NCI-H748 treated with DMSO at 0.1 percent for 48 hours (cell line): ENCODE measurements at regions not wholly inside any gene's neighbourhood (a gene's known extent, or its start where the extent isn't known, plus 50 kb on each side); places are given as distances from the start of the nearest gene placed in this dataset.
"Not testable (repeated sequence)": the region's sequence is repeated elsewhere in the genome, so short reads cannot be mapped to it uniquely, and the experiment has no call there.

ENCODE experiments used
- DNase-seq: peaks from one replicate; lab custom pipeline; 2025; lab: John Stamatoyannopoulos, UW

- DNase-seq: no peak
Observed at GRCh38 chr3:70640481-70640880, 328.0 kb upstream of the MDFIC2 start.

DNA sequence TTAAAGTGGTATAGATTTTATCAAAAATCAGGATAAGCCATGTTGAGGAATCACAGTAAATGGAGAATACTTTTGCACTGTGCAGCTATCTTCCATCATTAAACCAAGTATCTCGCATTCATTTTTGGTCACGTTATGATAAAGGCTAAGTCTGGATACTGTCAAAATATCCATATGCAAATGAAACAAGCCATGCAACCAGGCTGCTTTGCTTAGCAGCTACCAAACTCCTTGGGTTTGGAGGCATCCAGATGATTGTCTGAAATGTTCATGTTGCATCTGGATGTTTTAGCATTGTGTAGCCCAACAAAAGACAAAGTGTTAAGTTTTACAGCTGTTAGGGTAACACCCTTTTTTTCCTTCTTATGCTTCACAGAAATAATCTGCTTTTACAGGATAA is 322.9 kb upstream of the MDFIC2 start:
- no peak for DNase-seq

GRCh38 chr3:70631716-70632307 is 319.4 kb upstream of the MDFIC2 start:
- no peak for DNase-seq

DNA sequence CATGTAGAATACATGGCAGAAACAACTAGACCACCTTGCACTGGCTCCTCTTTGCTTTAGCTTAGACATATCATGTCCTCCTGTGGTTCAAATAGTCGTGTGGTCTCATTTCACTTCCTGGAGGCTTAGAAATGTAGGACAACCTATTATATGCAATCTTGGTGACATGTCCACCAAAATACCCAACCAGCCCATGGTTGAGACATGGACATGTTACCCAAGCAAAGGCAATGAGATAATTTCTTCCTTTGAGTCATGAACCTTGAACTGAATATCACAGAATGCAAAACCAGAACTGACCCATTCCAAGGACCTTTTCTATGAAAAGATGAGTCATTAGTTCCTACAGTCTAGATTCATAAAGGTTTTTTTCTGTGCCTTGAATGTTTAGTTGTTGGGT is 309.0 kb upstream of the MDFIC2 start:
- DNase-seq: no peak

DNA sequence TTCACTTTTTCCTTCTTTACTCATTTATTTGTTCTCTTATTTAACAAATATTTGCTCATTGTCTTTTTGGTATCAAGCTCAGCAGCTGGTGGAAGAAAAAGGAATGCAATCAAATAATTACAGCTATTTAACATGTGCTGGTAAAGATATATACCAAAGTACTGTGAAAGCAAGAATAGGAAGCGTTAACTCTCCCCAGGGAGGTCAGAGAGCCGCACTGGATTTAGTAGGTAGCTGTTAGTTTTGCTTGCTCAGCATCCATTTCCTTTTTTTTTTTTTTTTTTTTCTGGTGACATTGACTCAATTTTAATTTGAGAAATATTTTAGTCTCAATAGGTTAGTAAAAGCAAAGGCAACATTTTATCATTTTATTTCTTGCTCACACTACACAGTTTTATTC is 308.5 kb upstream of the MDFIC2 start:
- DNase-seq: peak; percentile 73

DNA sequence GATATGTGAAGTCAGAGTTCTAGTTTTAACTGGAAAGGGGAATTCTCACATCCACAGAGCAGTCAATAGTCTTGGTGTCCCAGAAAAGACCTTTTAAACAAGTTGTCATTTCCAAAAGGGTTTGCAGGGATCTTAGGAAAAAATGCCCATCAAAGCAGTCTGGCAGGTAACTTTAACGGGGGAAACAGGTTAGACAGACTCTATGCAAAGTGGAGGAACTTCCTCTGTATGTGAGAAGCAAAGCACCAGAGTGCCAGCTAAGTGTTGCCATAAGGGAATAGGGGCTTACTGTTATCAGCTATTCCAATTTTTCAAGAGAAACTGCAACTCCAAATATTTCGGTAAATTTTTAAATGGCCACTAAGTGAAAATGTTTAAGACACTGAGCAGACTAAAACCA is 307.9 kb upstream of the MDFIC2 start:
- peak; percentile 73 for DNase-seq

DNA sequence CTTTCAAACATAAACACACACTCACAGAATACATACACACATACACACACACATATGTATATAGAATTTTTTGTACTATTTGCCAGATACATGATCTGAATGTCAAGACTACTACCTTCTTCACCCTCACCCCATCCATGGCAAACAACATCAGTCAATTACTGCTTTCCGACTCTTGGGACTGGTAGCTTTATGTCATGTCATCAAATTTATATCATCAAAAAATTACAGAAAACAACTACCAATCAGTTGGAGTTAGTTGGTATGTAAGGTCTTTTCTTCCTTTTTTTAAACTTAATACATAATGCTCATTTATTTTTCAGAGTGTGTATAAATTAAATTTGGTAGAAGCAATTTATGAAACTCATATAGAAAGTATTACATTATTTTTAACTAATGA is 305.7 kb upstream of the MDFIC2 start:
- no peak for DNase-seq

DNA sequence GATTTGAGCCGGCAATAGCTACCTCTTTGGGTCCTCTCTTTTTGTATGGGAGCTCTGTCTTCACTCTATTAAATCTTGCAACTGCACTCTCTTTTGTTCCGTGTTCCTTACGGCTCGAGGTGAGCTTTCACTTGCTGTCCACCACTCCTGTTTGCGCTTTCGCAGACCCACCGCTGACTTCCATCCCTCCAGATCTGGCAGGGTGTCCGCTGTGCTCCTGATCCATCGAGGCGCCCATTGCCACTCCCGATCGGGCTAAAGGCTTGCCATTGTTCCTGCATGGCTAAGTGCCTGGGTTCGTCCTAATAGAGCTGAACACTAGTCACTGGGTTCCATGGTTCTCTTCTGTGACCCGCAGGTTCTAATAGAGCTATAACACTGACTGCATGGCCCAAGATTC is 304.9 kb upstream of the MDFIC2 start:
- DNase-seq: not testable (repeated sequence)

GRCh38 chr3:70615286-70615685 is 302.8 kb upstream of the MDFIC2 start:
- no peak for DNase-seq

DNA sequence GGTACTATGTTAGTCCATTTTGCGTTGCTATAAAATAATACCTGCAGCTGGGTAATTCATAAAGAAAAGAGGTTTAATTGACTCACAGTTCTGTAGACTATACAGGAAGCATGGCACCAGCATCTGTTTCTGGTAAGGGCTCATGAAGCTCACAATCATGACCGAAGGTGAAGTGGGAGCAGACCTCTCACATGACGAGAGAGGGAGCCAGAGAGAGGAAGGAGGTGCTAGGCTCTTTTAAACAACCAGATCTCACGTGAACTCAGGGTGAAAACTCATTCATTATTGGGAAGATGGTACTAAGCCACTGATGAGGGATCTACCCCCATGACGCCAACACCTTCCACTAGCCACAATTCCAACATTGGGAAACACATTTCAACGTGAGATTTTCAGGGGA is 301.7 kb upstream of the MDFIC2 start:
- no peak for DNase-seq

GRCh38 chr3:70612920-70613319 is 300.5 kb upstream of the MDFIC2 start:
- DNase-seq: no peak

DNA sequence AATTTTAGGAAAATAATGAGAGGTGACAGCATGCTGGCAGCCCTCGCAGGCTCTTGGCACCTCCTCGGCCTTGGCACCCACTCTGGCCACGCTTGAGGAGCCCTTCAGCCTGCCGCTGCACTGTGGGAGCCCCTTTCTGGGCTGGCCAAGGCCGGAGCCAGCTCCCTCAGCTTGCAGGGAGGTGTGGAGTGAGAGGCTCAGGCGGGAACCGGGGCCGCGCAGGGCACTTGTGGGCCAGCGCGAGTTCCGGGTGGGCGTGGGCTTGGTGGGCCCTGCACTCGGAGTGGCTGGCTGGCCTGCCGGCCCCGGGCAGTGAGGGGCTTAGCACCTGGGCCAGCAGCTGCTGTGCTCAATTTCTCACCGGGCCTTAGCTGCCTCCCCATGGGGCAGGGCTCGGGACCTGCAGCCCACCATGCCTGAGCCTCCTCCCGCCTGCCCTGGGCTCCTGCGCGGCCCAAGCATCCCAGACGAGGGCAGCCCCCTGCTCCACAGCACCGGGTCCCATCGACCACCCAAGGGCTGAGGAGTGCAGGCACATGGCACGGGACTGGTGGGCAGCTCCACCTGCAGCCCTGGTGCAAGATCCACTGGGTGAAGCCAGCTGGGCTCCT is 299.3 kb upstream of the MDFIC2 start:
- DNase-seq: not testable (repeated sequence)

DNA sequence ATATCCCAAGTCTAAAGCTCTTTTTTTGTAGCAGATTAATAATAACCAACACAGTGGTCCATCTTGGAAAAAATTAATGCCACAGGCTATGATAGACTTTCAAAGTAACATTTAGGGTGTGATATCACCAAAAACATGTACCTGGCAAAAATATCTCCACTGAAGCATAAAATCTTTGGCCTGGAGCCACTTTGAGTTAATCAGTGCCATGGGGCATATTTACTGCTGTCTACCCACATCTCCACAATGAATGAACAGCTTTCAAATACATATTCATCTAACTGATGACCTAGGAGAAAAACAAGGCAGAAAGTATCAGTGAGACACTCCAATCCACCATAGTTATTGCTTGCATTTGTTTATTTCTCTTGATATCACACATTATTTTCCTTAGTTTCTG is 296.0 kb upstream of the MDFIC2 start:
- no peak for DNase-seq

DNA sequence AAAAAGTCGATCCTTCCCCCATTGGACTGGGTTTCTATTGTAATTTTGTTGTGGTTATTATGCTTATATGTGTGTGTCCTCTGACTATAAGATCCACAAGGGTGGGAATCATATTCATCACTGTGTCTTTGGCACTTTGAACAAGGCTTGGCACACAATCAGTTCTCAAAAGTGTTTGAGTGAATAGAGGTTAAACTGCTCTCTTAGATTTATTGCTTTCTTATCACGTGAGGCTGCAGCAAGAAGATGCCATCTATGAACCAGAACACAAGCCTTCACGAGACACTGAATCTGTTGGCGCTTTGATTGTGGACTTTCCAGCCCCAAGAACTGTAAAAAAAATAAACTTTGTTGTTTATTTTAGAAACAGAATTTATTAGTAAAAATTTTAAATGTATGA is 295.0 kb upstream of the MDFIC2 start:
- no peak for DNase-seq

GRCh38 chr3:70606018-70606417 is 293.6 kb upstream of the MDFIC2 start:
- DNase-seq: peak; percentile 67

GRCh38 chr3:70603103-70603502 is 290.7 kb upstream of the MDFIC2 start:
- DNase-seq: no peak

DNA sequence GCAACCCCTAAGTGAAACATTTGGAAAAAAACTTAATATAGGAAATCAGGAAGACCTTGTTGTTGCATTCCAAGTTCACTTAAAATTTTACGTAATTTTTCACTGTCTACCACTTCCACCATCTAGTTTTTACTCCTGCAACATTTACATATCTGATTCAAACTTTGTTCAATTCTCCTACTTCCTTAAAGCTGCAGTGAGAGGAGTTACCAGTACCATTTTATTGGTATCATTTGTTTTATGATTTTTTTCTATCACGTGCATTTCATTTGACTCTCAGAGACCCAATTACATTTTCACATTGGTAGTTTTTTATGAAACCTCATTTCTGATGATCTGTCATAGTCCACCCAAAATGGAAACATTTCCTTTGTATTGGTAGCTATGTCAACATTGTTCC is 284.9 kb upstream of the MDFIC2 start:
- no peak for DNase-seq

DNA sequence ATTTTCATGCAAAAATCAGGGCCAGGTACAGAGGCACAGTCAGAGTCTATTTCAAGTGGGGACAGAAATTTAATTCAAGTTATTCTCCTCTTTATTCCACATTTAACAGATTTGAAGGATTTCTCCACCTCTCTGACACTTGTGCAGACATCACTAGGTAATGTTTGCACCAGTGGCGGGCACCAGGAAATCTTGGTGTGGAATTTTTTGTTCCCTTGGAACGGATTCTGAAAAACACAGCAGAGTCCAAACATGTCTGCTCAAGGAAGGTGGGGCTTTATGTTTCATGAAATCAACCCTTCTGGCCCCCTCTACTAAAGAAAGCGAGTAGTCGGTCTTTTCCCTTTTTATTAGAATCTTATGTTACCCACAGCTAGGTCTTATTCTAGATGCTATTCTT is 271.2 kb upstream of the MDFIC2 start:
- DNase-seq: no peak

- DNase-seq: no peak
Observed at GRCh38 chr3:70582803-70583202, 270.4 kb upstream of the MDFIC2 start.

- no peak for DNase-seq
Observed at GRCh38 chr3:70580021-70580420, 267.6 kb upstream of the MDFIC2 start.

- no peak for DNase-seq
Observed at GRCh38 chr3:70571696-70572095, 259.3 kb upstream of the MDFIC2 start.

- DNase-seq: no peak
Observed at GRCh38 chr3:70570584-70570983, 258.1 kb upstream of the MDFIC2 start.

DNA sequence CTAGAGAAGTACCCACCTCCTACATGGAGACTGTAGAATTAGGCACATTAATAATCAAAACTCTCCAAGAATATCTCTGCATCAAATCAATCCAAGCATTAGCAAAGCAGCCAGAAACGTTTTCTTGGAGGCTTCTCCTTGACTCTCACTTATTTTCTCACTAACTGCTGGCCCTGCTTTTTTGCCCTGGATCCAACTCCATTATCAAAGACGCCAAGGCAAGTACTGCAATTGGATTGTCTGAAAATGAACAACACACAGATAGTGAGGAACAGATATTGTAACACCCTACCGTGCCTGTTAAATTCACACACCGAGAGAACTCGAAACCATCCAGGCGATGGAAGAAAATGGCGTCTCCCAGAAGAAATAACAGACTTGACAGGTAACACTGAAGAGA is 256.2 kb upstream of the MDFIC2 start:
- no peak for DNase-seq

DNA sequence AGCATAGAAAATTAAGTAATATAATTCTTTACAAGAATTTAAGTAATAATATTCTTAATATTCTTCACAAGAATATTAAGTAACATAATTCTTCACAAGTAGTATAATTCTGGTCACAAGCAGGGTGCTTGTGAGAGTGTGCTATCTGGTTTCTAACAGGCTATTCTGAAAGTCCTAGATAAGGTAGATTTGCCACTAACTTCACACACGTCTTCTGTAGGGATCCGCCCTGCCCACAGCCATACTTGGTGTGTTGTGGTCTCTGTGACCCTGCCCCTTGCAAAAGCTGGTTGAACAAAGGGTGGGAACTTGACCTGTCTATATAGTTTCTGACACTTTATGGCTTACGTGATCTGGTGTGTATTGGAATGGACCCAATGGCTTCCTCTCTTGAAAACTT is 253.4 kb upstream of the MDFIC2 start:
- DNase-seq: no peak
